Thyroid gland (tissue), 4 donors: ENCODE measurements at regions not wholly inside any gene's neighbourhood (a gene's known extent, or its start where the extent isn't known, plus 50 kb on each side); places are given as distances from the start of the nearest gene placed in this dataset.

ENCODE experiments used
- POLR2A ChIP-seq, 2 donors: fragments of 450-650 bp; IDR thresholded peaks; one replicate each; pipeline ENCODE4 v1.6.1; 2017; ENCODE audit warnings: antibody characterized with exemption in 2 of 2, mild to moderate bottlenecking in 2 of 2, moderate library complexity in 1 of 2
- TF ChIP-seq, protein P1 (sequence below), 6 experiments: fragments of 200-600 bp in 3 of 6; fragments of 450-650 bp in 3 of 6; sonication (generic) in 3 of 6; IDR thresholded peaks; one replicate each; pipeline ENCODE4 v1.5.1; 2016 to 2019; ENCODE audit warnings: antibody characterized with exemption in 6 of 6, mild to moderate bottlenecking in 2 of 6, inconsistent platforms in 1 of 6, moderate library complexity in 1 of 6

DNA sequence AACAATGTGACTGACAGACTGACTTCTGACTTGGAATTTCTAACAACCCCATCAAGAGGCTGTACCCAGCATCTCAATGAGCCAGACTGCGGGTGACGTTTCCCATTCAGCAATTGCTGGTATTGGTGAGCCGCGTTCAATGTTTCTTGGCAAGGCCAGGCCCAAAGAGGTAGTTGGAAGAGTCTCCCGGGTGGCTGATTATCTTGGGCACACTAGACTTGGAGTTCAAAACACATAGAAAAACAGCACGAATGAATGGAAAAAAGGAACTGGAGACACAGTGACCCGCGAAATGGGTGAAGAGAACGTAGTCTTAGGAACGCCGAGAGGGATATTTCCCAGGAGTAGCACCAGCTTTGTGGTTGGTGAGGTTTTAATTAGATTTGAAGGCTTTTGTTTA lies 81.1 kb upstream of the SLC22A11 start:
- TF ChIP-seq, protein P1, sequence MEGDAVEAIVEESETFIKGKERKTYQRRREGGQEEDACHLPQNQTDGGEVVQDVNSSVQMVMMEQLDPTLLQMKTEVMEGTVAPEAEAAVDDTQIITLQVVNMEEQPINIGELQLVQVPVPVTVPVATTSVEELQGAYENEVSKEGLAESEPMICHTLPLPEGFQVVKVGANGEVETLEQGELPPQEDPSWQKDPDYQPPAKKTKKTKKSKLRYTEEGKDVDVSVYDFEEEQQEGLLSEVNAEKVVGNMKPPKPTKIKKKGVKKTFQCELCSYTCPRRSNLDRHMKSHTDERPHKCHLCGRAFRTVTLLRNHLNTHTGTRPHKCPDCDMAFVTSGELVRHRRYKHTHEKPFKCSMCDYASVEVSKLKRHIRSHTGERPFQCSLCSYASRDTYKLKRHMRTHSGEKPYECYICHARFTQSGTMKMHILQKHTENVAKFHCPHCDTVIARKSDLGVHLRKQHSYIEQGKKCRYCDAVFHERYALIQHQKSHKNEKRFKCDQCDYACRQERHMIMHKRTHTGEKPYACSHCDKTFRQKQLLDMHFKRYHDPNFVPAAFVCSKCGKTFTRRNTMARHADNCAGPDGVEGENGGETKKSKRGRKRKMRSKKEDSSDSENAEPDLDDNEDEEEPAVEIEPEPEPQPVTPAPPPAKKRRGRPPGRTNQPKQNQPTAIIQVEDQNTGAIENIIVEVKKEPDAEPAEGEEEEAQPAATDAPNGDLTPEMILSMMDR (IDR thresholded peaks at IDR 0.05): no peak
- TF ChIP-seq POLR2A (IDR thresholded peaks at IDR 0.05): no peak
